GM12872 (cell line): ENCODE measurements at regions not wholly inside any gene's neighbourhood (a gene's known extent, or its start where the extent isn't known, plus 50 kb on each side); places are given as distances from the start of the nearest gene placed in this dataset.

Source experiments
- CTCF ChIP-seq: IDR thresholded peaks from 3 replicates; pipeline ENCODE4 v1.5.1; 2011; ENCODE audit warnings: low read depth, mild to moderate bottlenecking, low read length, moderate library complexity; ENCODE audit not compliant: insufficient read depth

GRCh38 chr9:91143162-91143561 lies 218.6 kb downstream of the AUH start:
- TF ChIP-seq CTCF: no peak

GRCh38 chr9:91143642-91144041 lies 218.1 kb downstream of the AUH start:
- no peak for TF ChIP-seq CTCF

GRCh38 chr9:91144769-91145168 lies 216.9 kb downstream of the AUH start:
- TF ChIP-seq CTCF: no peak

- no peak for TF ChIP-seq CTCF
Measured at GRCh38 chr9:91145496-91145895, 216.2 kb downstream of the AUH start.

- no peak for TF ChIP-seq CTCF
Measured at GRCh38 chr9:91146391-91147019, 215.2 kb downstream of the AUH start.

- TF ChIP-seq CTCF: no peak
Measured at GRCh38 chr9:91147079-91147708, 214.5 kb downstream of the AUH start.

- no peak for TF ChIP-seq CTCF
Measured at GRCh38 chr9:91148306-91148705, 213.4 kb downstream of the AUH start.
